IMR-90 (cell line): ENCODE measurements at regions not wholly inside any gene's neighbourhood (a gene's known extent, or its start where the extent isn't known, plus 50 kb on each side); places are given as distances from the start of the nearest gene placed in this dataset.

Experiments used
- ATAC-seq: fragments of 200-7000 bp; cut with Tn5 transposase; 2 replicates; pipeline ENCODE4 v1.9.1; 2020; ENCODE audit warnings: low read depth, mild to moderate bottlenecking, moderate library complexity
- BruUV-seq: library from RNA; stranded (reverse); fragments of 400-500 nt; replicated peaks from 2 replicates; lab custom pipeline; 2021; lab: Mats Ljungman, UMichigan
- CTCF ChIA-PET: fragments of 300-600 bp; formaldehyde crosslinking; extraction: SDS; loops from one replicate; lab custom pipeline; 2021; ENCODE audit warnings: antibody characterized with exemption; lab: Yijun Ruan, JAX
- POLR2A ChIA-PET: fragments of 300-600 bp; sonication (Branson Sonifier 250); formaldehyde crosslinking; loops from one replicate; lab custom pipeline; 2022; ENCODE audit warnings: antibody characterized with exemption; ENCODE audit not compliant: unreplicated experiment; lab: Charles Lee
- DNase-seq: peaks from one replicate; pipeline ENCODE4 v3.0.0; 2013
- H2AFZ ChIP-seq: replicated peaks from 2 replicates; pipeline ENCODE3; 2013; ENCODE audit warnings: low read length, mild to moderate bottlenecking; ENCODE audit not compliant: poor library complexity
- H2AK5ac ChIP-seq: 2 replicates; pipeline ENCODE4 v1.6.1; 2013; ENCODE audit warnings: low read depth, low read length, inconsistent platforms
- H2AK9ac ChIP-seq: replicated peaks from 2 replicates; pipeline ENCODE3; 2013; ENCODE audit warnings: mild to moderate bottlenecking, low read depth, low read length, moderate library complexity; ENCODE audit not compliant: poor library complexity
- H2BK120ac ChIP-seq: 2 replicates; pipeline ENCODE4 v1.6.1; 2013; ENCODE audit warnings: low read depth, low read length, inconsistent platforms
- H2BK15ac ChIP-seq: 3 replicates; pipeline ENCODE4 v1.6.1; 2013; ENCODE audit warnings: low read depth, low read length, inconsistent platforms
- H2BK20ac ChIP-seq: 2 replicates; pipeline ENCODE4 v1.6.1; 2013; ENCODE audit warnings: low read depth, mild to moderate bottlenecking, inconsistent platforms, low read length, moderate library complexity
- H2BK5ac ChIP-seq: 2 replicates; pipeline ENCODE4 v1.6.1; 2013; ENCODE audit warnings: mild to moderate bottlenecking, low read depth, low read length, inconsistent platforms; ENCODE audit not compliant: poor library complexity, severe bottlenecking
- H3K14ac ChIP-seq: replicated peaks from 2 replicates; pipeline ENCODE4 v1.6.1; 2013; ENCODE audit warnings: low read depth, low read length, inconsistent platforms
- H3K18ac ChIP-seq: 2 replicates; pipeline ENCODE4 v1.6.1; 2013; ENCODE audit warnings: low read depth, low read length, control low read depth
- H3K23ac ChIP-seq: 2 replicates; pipeline ENCODE4 v1.6.1; 2013; ENCODE audit warnings: low read depth, low read length, inconsistent platforms
- H3K27ac ChIP-seq: 2 replicates; pipeline ENCODE4 v1.5.1; 2013; ENCODE audit warnings: mild to moderate bottlenecking, control low read depth, low read length; ENCODE audit not compliant: insufficient read depth
- H3K27me3 ChIP-seq: 2 replicates; pipeline ENCODE4 v1.6.1; 2013; ENCODE audit warnings: low read length; ENCODE audit not compliant: control insufficient read depth, insufficient read depth
- H3K36me3 ChIP-seq: 2 replicates; pipeline ENCODE4 v1.6.1; 2013; ENCODE audit warnings: low read length, mixed read lengths; ENCODE audit not compliant: control insufficient read depth, insufficient read depth
- H3K4ac ChIP-seq: 2 replicates; pipeline ENCODE4 v1.6.1; 2013; ENCODE audit warnings: low read depth, low read length, inconsistent platforms
- H3K4me1 ChIP-seq: 2 replicates; pipeline ENCODE4 v1.6.1; 2013; ENCODE audit warnings: low read length, mixed read lengths; ENCODE audit not compliant: control insufficient read depth, insufficient read depth
- H3K4me2 ChIP-seq: 2 replicates; pipeline ENCODE4 v1.6.1; 2013; ENCODE audit warnings: low read depth, mild to moderate bottlenecking, control low read depth, low read length, moderate library complexity
- H3K4me3 ChIP-seq: 2 replicates; pipeline ENCODE4 v1.5.1; 2013; ENCODE audit warnings: low read depth, mild to moderate bottlenecking, control low read depth, low read length, moderate library complexity; ENCODE audit not compliant: insufficient read depth
- H3K56ac ChIP-seq: 2 replicates; pipeline ENCODE4 v1.6.1; 2013; ENCODE audit warnings: low read length, inconsistent platforms; ENCODE audit not compliant: insufficient read depth; ENCODE audit errors: extremely low read depth
- H3K79me1 ChIP-seq, 2 experiments: 2 replicates each; pipeline ENCODE4 v1.6.1; 2013; ENCODE audit warnings: low read length in 2 of 2, inconsistent platforms in 1 of 2, low read depth in 1 of 2
- H3K9ac ChIP-seq: 2 replicates; pipeline ENCODE4 v1.6.1; 2013; ENCODE audit warnings: low read depth, low read length, control low read depth
- H3K9me1 ChIP-seq: 2 replicates; pipeline ENCODE4 v1.6.1; 2013; ENCODE audit warnings: low read length, inconsistent platforms; ENCODE audit not compliant: insufficient read depth
- H3K9me3 ChIP-seq: 2 replicates; pipeline ENCODE4 v1.6.1; 2013; ENCODE audit warnings: low read length; ENCODE audit not compliant: control insufficient read depth, insufficient read depth
- H4K20me1 ChIP-seq: 2 replicates; pipeline ENCODE4 v1.6.1; 2013; ENCODE audit warnings: low read length, inconsistent platforms; ENCODE audit not compliant: insufficient read depth
- H4K5ac ChIP-seq: 2 replicates; pipeline ENCODE4 v1.6.1; 2013; ENCODE audit warnings: mild to moderate bottlenecking, low read depth, low read length, control low read depth
- H4K8ac ChIP-seq, 2 experiments: 2 replicates each; pipeline ENCODE4 v1.6.1; 2013; ENCODE audit warnings: low read depth in 2 of 2, low read length in 2 of 2, control low read depth in 1 of 2, inconsistent platforms in 1 of 2
- H4K91ac ChIP-seq: 2 replicates; pipeline ENCODE4 v1.6.1; 2013; ENCODE audit warnings: low read depth, low read length, inconsistent platforms; ENCODE audit not compliant: insufficient read depth
- CEBPB ChIP-seq: IDR thresholded peaks from 2 replicates; pipeline ENCODE4 v1.6.1; 2012; ENCODE audit warnings: low read depth, low read length, improper control_type of control experiment
- FOS ChIP-seq: fragments of 150-350 bp; IDR thresholded peaks from 2 replicates; pipeline ENCODE4 v1.6.1; 2016; ENCODE audit warnings: low read depth, low read length
- NFE2L2 ChIP-seq: fragments of 150-350 bp; IDR thresholded peaks from 2 replicates; pipeline ENCODE4 v1.6.1; 2016; ENCODE audit warnings: low read depth, mild to moderate bottlenecking, low read length
- RCOR1 ChIP-seq: IDR thresholded peaks from 2 replicates; pipeline ENCODE4 v1.6.1; 2012; ENCODE audit warnings: mild to moderate bottlenecking, low read length, improper control_type of control experiment; ENCODE audit not compliant: insufficient replicate concordance
- WGBS, 2 experiments: methylation state at CpG; one replicate each; pipeline versions ENCODE4 v1.1.5 to v1.1.7; 2013; ENCODE audit warnings: missing lambda C conversion rate in 2 of 2; ENCODE audit not compliant: insufficient read length in 1 of 2; ENCODE audit errors: extremely low coverage in 2 of 2; 5-methylcytosine and 5-hydroxymethylcytosine counted together
- dilution Hi-C: fragments of 300-500 bp; cut with HindIII; formaldehyde crosslinking; loops from one replicate; pipeline ENCODE4 v1.14.3; 2018; ENCODE audit warnings: low sequenced_read_pairs; ENCODE audit not compliant: unreplicated experiment
- in situ Hi-C: fragments of 300-500 bp; cut with MboI; formaldehyde crosslinking; loops from 3 replicates; pipeline ENCODE4 v1.14.3; 2019; ENCODE audit warnings: low sequenced_read_pairs, inconsistent platforms, mixed read lengths
- intact Hi-C: fragments of 100-400 bp; cut with micrococcal nuclease; formaldehyde crosslinking; loops from 2 replicates; pipeline ENCODE4 v1.10.0; 2022
- TF ChIP-seq, protein P1 (sequence below): fragments of 150-350 bp; IDR thresholded peaks from 2 replicates; pipeline ENCODE4 v1.6.1; 2016; ENCODE audit warnings: low read depth, mild to moderate bottlenecking, low read length, moderate library complexity, borderline replicate concordance

DNA sequence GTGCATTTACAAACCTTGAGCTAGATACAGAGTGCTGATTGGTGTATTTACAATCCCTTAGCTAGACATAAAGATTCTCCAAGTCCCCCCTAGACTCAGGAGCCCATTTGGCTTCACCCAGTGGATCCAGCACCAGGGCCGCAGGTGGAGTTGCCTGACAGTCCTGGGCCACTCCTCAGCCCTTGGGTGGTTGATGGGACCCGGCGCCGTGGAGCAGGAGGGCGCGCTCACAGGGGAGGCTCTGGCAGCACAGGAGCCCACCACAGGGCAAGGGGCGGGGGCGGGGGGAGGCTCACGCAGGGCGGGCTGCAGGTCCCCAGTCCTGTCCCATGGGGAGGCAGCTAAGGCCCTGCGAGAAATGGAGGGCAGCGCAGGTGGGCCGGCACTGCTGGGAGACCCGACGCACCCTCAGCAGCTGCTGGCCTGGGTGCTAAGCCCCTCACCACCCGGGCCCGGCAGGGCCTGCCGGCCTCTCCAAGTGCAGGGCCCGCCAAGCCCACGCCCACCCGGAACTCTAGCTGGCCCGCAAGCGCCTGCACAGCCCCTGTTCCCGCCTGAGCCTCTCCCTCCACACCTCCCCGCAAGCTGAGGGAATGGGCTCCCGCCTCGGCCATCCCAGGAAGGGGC is 613.5 kb downstream of the TLE4 start:
- no peak overlapping the region for H2BK15ac ChIP-seq
- H2BK5ac ChIP-seq: no peak overlapping the region
- no peak overlapping the region for H4K5ac ChIP-seq
- no peak overlapping the region for H4K91ac ChIP-seq
- no peak overlapping the region for H3K14ac ChIP-seq
- H4K8ac ChIP-seq: no peak overlapping the region
- H2AK5ac ChIP-seq: no peak overlapping the region
- no peaks in the 10 kb centered on the region for H3K27me3 ChIP-seq
- H3K18ac ChIP-seq: no peak overlapping the region
- in situ Hi-C loops (no loop called here), dilution Hi-C loops (no loop called here), intact Hi-C loops (no loop called here)
- no peak overlapping the region for H3K27ac ChIP-seq
- no peak overlapping the region for H3K4ac ChIP-seq
- DNase-seq (no peak), ATAC-seq (no peak)
- no peak overlapping the region for H2AK9ac ChIP-seq
- H2BK120ac ChIP-seq: no peak overlapping the region
- H3K4me2 ChIP-seq: no peak overlapping the region
- H3K23ac ChIP-seq: no peak overlapping the region
- peaks cover 2% of the 10 kb centered on the region; the same call in 1 of the 2 replicates for H3K9me3 ChIP-seq
- H2AFZ ChIP-seq: no peak overlapping the region
- no peaks in the 10 kb centered on the region for H3K4me1 ChIP-seq
- H3K9ac ChIP-seq: no peak overlapping the region
- TF ChIP-seq RCOR1 (no peak), NFE2L2 (no peak), FOS (no peak), CEBPB (no peak)
- TF ChIP-seq, protein P1, sequence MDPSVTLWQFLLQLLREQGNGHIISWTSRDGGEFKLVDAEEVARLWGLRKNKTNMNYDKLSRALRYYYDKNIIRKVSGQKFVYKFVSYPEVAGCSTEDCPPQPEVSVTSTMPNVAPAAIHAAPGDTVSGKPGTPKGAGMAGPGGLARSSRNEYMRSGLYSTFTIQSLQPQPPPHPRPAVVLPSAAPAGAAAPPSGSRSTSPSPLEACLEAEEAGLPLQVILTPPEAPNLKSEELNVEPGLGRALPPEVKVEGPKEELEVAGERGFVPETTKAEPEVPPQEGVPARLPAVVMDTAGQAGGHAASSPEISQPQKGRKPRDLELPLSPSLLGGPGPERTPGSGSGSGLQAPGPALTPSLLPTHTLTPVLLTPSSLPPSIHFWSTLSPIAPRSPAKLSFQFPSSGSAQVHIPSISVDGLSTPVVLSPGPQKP: no peak
- no peaks in the 10 kb centered on the region for H4K20me1 ChIP-seq
- H3K36me3 ChIP-seq: no peaks in the 10 kb centered on the region
- 100% methylated on average over 3 of the region's 27 CpGs; no CpG with 5 or more reads in 1 of the 2 experiments for WGBS, 2 experiments
- no peak overlapping the region for H3K4me3 ChIP-seq
- BruUV-seq: no TSS peak
- H3K79me1 ChIP-seq: no peaks in the 10 kb centered on the region
- POLR2A ChIA-PET: no interaction called here
- H2BK20ac ChIP-seq: no peak overlapping the region
- CTCF ChIA-PET: no interaction called here
- no peak overlapping the region for H3K56ac ChIP-seq
- no peaks in the 10 kb centered on the region for H3K9me1 ChIP-seq
